CD4-positive, alpha-beta T cell treated with Interleukin-17A for 4 hours (primary cell): ENCODE measurements at regions not wholly inside any gene's neighbourhood (a gene's known extent, or its start where the extent isn't known, plus 50 kb on each side); places are given as distances from the start of the nearest gene placed in this dataset.

ENCODE experiments used
- DNase-seq: peaks from one replicate; pipeline ENCODE4 v3.0.0-alpha.2; 2020; ENCODE audit warnings: mixed read lengths

DNA sequence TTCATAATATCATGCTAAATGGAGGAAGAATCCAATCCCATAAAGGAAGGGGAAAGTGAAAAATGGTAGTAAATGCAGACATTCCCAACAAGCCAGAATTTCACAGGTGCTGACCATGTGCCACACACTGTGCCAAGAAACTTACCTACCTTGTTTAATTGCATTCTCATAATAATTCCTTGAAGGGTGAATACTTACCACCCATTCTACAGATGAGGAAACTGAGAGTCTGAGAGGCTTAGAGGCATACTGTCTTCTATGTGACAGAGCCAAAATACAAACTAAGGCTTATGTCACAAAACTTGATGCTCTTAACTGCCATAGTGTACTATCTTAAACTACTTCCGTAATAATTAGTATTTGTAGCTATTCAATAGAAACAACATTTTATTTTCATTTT, 454.7 kb downstream of the UTRN start:
- DNase-seq = no peak

DNA sequence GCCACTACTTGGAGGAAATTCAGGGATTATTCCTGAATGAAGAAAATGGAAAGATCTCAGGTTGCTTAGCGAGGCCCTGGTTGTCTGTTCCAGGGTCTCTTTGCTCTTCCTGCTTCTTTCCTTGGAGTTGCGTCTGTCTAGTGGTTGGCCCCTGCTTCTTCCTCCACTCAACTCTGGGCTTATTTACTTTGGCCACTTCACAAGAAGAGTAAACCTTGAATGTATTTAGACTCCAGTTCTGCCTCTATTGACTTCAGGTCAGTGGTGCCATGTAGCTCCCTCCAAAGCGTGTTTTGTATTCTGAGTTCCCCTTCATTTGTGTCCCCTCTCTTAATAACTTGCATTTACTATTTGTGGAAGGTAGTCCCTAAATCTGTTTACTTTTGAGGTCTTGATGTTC, 456.5 kb downstream of the UTRN start:
- no peak for DNase-seq

- no peak for DNase-seq
Observed at GRCh38 chr6:144742779-144743178, 457.6 kb downstream of the UTRN start.

GRCh38 chr6:144744720-144745119, 459.6 kb downstream of the UTRN start:
- no peak for DNase-seq

DNA sequence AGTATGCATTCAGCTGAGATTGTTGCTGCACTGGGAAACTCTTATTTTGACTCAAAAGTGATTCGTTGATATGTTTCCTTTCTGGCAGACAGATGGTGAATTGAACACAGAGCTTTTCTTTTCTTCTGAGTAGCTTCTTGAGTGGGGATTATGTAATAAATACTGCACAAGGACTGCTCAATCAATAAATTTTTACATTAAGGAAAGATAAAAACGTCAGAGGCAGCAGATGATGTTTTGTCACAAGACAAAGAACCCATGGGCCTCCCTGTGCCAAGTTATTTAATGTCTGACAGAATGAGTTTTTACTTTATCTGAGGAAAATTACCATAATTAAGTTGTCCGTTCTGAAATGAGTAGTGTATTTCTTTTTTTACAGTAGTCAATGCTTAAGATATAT, 460.3 kb downstream of the UTRN start:
- DNase-seq = no peak

- no peak for DNase-seq
Observed at GRCh38 chr6:144746902-144747469, 461.9 kb downstream of the UTRN start.

DNA sequence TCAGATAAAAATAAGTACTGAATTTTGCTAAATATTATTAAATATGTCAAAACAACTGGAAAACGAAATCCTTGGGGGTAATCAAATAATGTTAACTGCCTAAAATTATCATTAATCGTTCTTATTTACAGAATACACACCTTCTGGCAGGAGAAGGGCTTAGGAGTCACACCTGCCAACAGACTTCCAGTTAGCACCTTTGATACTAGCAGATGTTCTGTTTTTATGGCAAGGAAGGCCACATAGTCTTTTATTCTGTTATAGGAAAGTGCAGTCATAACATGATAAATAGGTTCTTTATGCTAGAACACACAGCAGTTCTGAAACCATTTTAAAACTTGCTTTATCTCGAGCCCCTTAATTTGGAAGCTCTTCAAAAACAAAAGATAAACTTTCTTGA, 464.1 kb downstream of the UTRN start:
- no peak for DNase-seq

- no peak for DNase-seq
Observed at GRCh38 chr6:144753023-144753705, 468.0 kb downstream of the UTRN start.

- no peak for DNase-seq
Observed at GRCh38 chr6:144756469-144756868, 471.3 kb downstream of the UTRN start.

GRCh38 chr6:144757299-144757698, 472.2 kb downstream of the UTRN start:
- DNase-seq = no peak

DNA sequence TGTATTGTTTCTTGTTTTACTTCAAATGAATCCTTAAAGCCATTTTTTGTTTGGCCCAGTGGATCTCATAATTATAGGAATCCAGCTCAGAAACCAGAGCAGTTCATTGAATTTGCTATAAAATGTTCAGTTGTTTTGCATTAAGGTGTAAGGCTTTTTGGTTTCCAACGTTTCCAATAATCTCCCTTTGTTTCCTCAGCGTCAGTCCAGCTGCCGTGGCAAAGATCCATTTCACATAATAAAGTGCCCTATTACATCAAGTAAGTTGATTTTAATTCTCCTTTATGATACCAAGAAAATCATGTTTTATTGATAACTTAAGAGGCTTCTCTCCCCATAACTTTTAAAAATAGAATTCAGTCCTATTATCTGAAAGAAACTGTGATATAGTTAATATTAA, 472.6 kb downstream of the UTRN start:
- no peak for DNase-seq

- no peak for DNase-seq
Observed at GRCh38 chr6:144758602-144759001, 473.5 kb downstream of the UTRN start.

DNA sequence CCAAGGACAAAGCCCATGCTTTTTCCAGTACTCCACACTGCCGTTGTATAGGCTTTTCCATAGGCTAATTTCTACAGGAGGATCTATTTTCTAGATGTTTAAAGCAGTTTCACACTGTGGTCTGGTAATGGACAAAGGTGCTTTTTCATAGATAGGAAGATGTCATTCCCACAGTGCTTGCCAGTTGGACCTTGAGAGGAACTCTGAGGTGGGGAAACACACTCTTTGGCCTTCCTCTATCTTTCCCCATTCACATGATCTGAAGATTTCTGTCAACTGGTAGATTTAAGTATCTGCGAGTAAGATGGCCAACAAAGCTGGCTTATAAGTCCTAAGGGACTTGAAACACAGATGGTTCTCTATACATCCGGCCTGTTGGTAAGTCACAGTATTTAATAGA, 477.3 kb downstream of the UTRN start:
- DNase-seq = no peak

DNA sequence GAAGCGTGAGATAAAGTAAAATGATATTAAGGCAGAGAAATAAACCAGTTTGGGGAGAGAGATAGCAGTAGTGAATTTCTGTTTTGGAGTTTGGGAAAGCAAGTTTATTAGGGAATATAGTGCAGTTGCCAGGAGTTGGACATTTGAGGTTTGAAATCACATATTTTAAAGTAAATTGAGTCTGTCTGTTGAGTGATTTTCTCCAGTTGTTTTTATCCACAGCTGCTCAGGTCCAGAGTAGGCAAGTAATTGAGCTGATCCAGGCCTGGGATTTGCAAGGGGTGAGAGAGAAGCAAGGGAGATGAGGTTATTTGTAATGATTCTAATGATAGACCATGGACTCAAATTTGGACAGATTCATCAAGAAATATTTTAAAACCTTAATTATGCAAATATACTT, 481.9 kb downstream of the UTRN start:
- DNase-seq = no peak

DNA sequence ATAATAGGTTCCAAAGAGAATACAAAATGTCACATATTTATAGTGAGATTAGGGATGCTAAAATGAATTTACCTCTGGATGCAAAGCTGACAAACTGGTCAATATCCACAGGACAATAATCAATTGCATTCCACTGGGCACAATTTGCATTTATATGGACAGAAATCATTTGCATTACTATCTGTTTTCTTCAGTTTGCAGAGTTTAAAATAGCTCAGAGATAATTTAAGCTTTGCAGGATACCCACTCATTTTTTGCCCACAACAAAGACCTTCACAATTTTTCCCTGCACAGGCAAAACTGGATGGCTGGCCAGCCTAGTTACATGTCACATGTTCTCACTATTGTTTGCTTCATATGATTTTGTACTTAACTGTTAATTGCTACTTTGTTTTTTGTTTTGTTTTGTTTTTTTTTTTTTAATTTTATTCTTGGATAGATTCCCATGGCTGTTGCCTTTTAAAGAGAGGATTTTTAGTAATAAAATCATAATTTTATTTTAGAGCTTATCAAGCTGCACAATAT, 483.5 kb downstream of the UTRN start:
- DNase-seq = no peak

DNA sequence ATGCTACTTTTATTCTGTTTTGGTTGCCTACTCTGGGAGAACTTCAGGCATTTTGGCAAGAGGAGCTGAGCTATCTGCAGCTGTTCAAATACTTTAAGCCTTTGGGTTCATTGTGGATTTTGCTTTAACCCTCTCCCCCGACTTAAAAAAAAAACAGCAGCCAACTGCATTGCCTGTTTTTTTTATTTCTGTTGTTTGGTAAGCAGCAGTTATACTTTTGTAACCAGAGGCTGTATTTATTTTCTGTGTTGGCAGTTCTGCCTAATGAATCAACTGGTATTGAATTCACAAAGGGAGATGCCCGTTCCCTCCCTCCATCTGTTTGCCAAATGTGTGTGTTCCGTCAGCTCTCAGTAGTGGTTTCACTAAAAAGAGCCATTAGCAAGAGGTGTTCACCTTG, 484.0 kb downstream of the UTRN start:
- no peak for DNase-seq

DNA sequence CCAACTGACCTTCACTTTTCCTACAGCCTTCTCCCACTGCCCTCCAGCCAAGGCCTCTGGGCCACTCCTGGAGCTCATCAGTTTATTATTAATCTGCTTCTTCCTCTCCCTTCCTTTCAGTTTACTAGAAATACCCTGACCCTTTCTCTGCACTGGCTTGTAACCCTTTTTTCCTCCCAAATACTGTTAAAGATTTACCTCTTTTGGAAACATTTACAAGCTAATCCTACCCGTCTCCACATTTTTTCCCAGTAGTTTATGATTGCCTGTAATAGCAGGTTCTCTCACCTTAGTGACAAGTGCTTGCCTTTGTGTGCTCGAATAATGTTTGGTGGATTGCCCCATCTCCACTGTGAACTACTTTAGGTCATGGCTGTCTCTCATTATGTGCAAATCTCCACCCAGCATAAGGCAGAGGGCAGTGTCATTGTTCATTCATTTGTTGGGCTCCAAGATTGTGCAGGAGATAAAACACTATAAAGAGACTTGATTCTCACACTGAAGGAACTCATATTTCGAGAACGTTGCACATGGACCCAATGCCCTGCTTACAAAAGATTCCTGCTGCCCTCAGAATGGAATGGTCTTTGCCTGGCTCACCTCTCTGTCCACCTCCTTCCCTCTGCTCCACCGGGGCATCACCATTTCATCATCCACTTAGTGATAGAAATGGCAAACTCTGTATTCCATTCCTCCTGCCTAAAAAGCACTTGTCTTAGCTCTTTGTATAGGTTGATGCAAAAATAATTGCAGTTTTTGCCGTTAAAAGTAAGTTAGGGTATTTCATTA, 491.1 kb downstream of the UTRN start:
- DNase-seq = no peak

DNA sequence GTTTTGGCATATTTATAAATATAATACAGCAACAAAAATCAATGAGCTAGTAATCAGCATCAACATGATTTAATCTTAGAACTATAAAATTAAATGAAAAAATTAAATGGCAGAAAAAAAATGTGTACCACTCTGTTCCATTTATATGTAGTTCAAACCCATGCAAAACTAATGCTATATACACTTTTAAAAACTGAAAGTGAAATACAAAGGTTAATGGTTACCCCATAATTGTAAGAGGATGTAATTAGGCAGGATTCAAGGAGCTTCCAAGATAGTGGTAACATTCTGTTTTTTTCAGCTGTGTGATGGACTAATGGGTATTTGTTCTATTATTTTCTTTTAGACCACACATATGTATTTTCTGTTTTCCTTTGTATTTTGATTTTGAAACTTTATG, 492.1 kb downstream of the UTRN start:
- no peak for DNase-seq

- no peak for DNase-seq
Observed at GRCh38 chr6:144778056-144778455, 492.9 kb downstream of the UTRN start.

GRCh38 chr6:144778773-144779492, 493.8 kb downstream of the UTRN start:
- DNase-seq = no peak

DNA sequence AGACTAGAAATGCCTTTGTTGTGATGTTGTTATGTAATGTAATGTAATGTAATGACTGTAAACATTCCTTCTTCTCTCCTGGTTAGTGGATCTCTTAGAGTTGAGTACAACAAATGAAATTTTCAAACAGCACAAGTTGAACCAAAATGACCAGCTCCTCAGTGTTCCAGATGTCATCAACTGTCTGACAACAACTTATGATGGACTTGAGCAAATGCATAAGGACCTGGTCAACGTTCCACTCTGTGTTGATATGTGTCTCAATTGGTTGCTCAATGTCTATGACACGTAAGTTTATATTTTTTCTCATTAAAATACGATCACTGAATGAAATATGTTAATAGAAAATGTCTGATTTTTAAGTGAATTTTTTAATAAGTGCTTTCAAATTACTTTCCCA, 496.7 kb downstream of the UTRN start:
- no peak for DNase-seq

- no peak for DNase-seq
Observed at GRCh38 chr6:144782634-144783033, 497.5 kb downstream of the UTRN start.

GRCh38 chr6:144785056-144785455, 499.9 kb downstream of the UTRN start:
- no peak for DNase-seq
